H9 (cell line): ENCODE measurements at regions not wholly inside any gene's neighbourhood (a gene's known extent, or its start where the extent isn't known, plus 50 kb on each side); places are given as distances from the start of the nearest gene placed in this dataset.

ENCODE experiments used
- DNase-seq: peaks from one replicate; pipeline ENCODE4 v3.0.0-alpha.2; 2017
- H2AFZ ChIP-seq: one replicate; pipeline ENCODE4 v1.6.1; 2013; ENCODE audit warnings: mild to moderate bottlenecking, low read length, control low read depth, moderate library complexity
- H2AK5ac ChIP-seq: 2 replicates; pipeline ENCODE4 v1.6.1; 2013; ENCODE audit warnings: low read length, control low read depth, mixed read lengths; ENCODE audit not compliant: insufficient read length
- H2BK120ac ChIP-seq: one replicate; pipeline ENCODE4 v1.6.1; 2013; ENCODE audit warnings: low read depth, mild to moderate bottlenecking, low read length, control low read depth, inconsistent platforms; ENCODE audit not compliant: poor library complexity, severe bottlenecking
- H2BK12ac ChIP-seq: 2 replicates; pipeline ENCODE4 v1.6.1; 2013; ENCODE audit warnings: low read length, control low read depth, mixed read lengths, low read depth; ENCODE audit not compliant: insufficient read length
- H2BK15ac ChIP-seq: 2 replicates; pipeline ENCODE4 v1.6.1; 2013; ENCODE audit warnings: low read depth, low read length, control low read depth
- H2BK20ac ChIP-seq: one replicate; pipeline ENCODE4 v1.6.1; 2013; ENCODE audit warnings: low read depth, mild to moderate bottlenecking, low read length, control low read depth, inconsistent platforms; ENCODE audit not compliant: poor library complexity, severe bottlenecking
- H2BK5ac ChIP-seq: 2 replicates; pipeline ENCODE4 v1.6.1; 2013; ENCODE audit warnings: low read length, control low read depth, mixed read lengths; ENCODE audit not compliant: insufficient read length
- H3K14ac ChIP-seq: 2 replicates; pipeline ENCODE4 v1.6.1; 2013; ENCODE audit warnings: low read length, control low read depth; ENCODE audit not compliant: insufficient read depth
- H3K18ac ChIP-seq: 2 replicates; pipeline ENCODE4 v1.6.1; 2013; ENCODE audit warnings: low read depth, mild to moderate bottlenecking, mixed read lengths, low read length, control low read depth; ENCODE audit not compliant: insufficient read length
- H3K23ac ChIP-seq: 2 replicates; pipeline ENCODE4 v1.6.1; 2013; ENCODE audit warnings: low read length, control low read depth, mixed read lengths, low read depth; ENCODE audit not compliant: insufficient read length
- H3K23me2 ChIP-seq: 2 replicates; pipeline ENCODE4 v1.6.1; 2013; ENCODE audit warnings: low read depth, mild to moderate bottlenecking, mixed read lengths, low read length, control low read depth; ENCODE audit not compliant: insufficient read length, poor library complexity, severe bottlenecking
- H3K27ac ChIP-seq: 2 replicates; pipeline ENCODE4 v1.5.1; 2013; ENCODE audit warnings: low read length, control low read depth, mixed read lengths, low read depth; ENCODE audit not compliant: insufficient read length
- H3K27me3 ChIP-seq: 2 replicates; pipeline ENCODE4 v1.6.1; 2013; ENCODE audit warnings: low read length, control low read depth, inconsistent platforms; ENCODE audit not compliant: insufficient read depth
- H3K4ac ChIP-seq: 2 replicates; pipeline ENCODE4 v1.6.1; 2013; ENCODE audit warnings: low read depth, mild to moderate bottlenecking, control low read depth, inconsistent platforms, low read length, moderate library complexity
- H3K4me1 ChIP-seq: 2 replicates; pipeline ENCODE4 v1.6.1; 2013; ENCODE audit warnings: low read length, control low read depth, inconsistent platforms; ENCODE audit not compliant: insufficient read depth
- H3K4me2 ChIP-seq: 2 replicates; pipeline ENCODE4 v1.6.1; 2013; ENCODE audit warnings: low read length, control low read depth, mixed read lengths; ENCODE audit not compliant: insufficient read length, insufficient read depth
- H3K56ac ChIP-seq: 2 replicates; pipeline ENCODE4 v1.6.1; 2013; ENCODE audit warnings: low read depth, mild to moderate bottlenecking, mixed read lengths, low read length, control low read depth; ENCODE audit not compliant: insufficient read length
- H3K79me1 ChIP-seq: 2 replicates; pipeline ENCODE4 v1.6.1; 2013; ENCODE audit warnings: low read depth, mild to moderate bottlenecking, moderate library complexity, low read length, control low read depth, inconsistent platforms; ENCODE audit not compliant: insufficient read depth, poor library complexity, severe bottlenecking
- H3K79me2 ChIP-seq: 2 replicates; pipeline ENCODE4 v1.6.1; 2013; ENCODE audit warnings: low read length, control low read depth, inconsistent platforms; ENCODE audit not compliant: insufficient read depth
- H3K9ac ChIP-seq: 2 replicates; pipeline ENCODE4 v1.6.1; 2013; ENCODE audit warnings: low read length, control low read depth, mixed read lengths; ENCODE audit not compliant: insufficient read length; ENCODE audit errors: extremely low read depth
- H3K9me3 ChIP-seq: one replicate; pipeline ENCODE4 v1.6.1; 2013; ENCODE audit warnings: low read depth, low read length, inconsistent platforms; ENCODE audit not compliant: control insufficient read depth
- H3T11ph ChIP-seq: one replicate; pipeline ENCODE4 v1.6.1; 2013; ENCODE audit warnings: mild to moderate bottlenecking, low read length, control low read depth, inconsistent platforms
- H4K20me1 ChIP-seq: one replicate; pipeline ENCODE4 v1.6.1; 2013; ENCODE audit not compliant: control insufficient read depth, insufficient read length, insufficient read depth
- H4K5ac ChIP-seq: 2 replicates; pipeline ENCODE4 v1.6.1; 2013; ENCODE audit warnings: low read depth, mild to moderate bottlenecking, mixed read lengths, low read length, control low read depth; ENCODE audit not compliant: insufficient read length
- H4K8ac ChIP-seq: replicated peaks from 2 replicates; pipeline ENCODE4 v1.6.1; 2013; ENCODE audit warnings: low read length, control low read depth, mixed read lengths, low read depth; ENCODE audit not compliant: insufficient read length
- H4K91ac ChIP-seq: 2 replicates; pipeline ENCODE4 v1.6.1; 2013; ENCODE audit warnings: low read depth, mild to moderate bottlenecking, moderate library complexity, mixed read lengths, low read length, control low read depth; ENCODE audit not compliant: insufficient read length
- H3K27ac Mint-ChIP-seq, 3 experiments: 2 replicates in 2 of 3; 3 replicates in 1 of 3; pipeline ENCODE4 v1.8.0; 2020 to 2021; ENCODE audit warnings: mixed read lengths in 3 of 3, mild to moderate bottlenecking in 1 of 3, moderate library complexity in 1 of 3
- H3K27me3 Mint-ChIP-seq: 2 replicates; pipeline ENCODE4 v1.8.0; 2021; ENCODE audit warnings: low read depth, mild to moderate bottlenecking, moderate library complexity, mixed read lengths
- H3K36me3 Mint-ChIP-seq, 3 experiments: 2 replicates in 2 of 3; 3 replicates in 1 of 3; pipeline ENCODE4 v1.8.0; 2020 to 2021; ENCODE audit warnings: low read depth in 3 of 3, mixed read lengths in 3 of 3; ENCODE audit not compliant: insufficient read depth in 1 of 3
- H3K4me1 Mint-ChIP-seq, 2 experiments: 2 replicates each; pipeline ENCODE4 v1.8.0; 2020; ENCODE audit warnings: mixed read lengths in 2 of 2
- H3K4me3 Mint-ChIP-seq, 2 experiments: 2 replicates in 1 of 2; 3 replicates in 1 of 2; pipeline ENCODE4 v1.8.0; 2020 to 2021; ENCODE audit warnings: mild to moderate bottlenecking in 2 of 2, mixed read lengths in 2 of 2, moderate library complexity in 1 of 2
- H3K9me3 Mint-ChIP-seq, 2 experiments: 2 replicates in 1 of 2; 3 replicates in 1 of 2; pipeline ENCODE4 v1.8.0; 2020; ENCODE audit warnings: mild to moderate bottlenecking in 2 of 2, mixed read lengths in 2 of 2, moderate library complexity in 1 of 2
- CTCF ChIP-seq: fragments of 200-600 bp; sonication (generic); conservative IDR thresholded peaks from 3 replicates; pipeline ENCODE4 v1.8.0; 2021; ENCODE audit warnings: antibody characterized with exemption, mild to moderate bottlenecking
- WGBS: extraction: QIAGEN DNeasy Blood & Tissue Kit; methylation state at CpG from one replicate; pipeline ENCODE4 v1.1.7; 2013; ENCODE audit warnings: missing lambda C conversion rate, low lambda C conversion rate, mixed read lengths; ENCODE audit not compliant: insufficient read length; ENCODE audit errors: extremely low coverage; 5-methylcytosine and 5-hydroxymethylcytosine counted together

DNA sequence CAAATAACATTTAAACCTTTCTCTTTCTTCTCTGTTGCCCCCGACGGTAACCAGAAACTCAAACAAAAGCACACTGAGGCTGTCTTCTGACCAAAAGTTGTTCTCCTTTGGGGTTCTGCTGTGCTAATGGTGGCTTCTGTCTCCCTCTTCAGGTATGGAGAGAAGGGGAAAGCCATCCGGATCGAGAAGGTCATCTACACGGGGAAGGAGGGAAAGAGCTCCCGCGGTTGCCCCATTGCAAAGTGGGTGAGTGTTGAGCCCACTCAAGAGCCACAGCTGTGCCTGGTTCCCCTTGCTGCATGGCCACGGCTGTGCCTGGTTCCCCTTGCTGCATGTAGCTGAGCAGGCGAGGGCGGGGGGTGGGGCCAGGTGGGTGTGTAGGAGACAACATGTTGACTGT, 67.4 kb downstream of the BOLA3 start:
- Histone ChIP-seq H3K79me1 (no peaks in the 10 kb centered on the region), H4K8ac (no peak overlapping the region), H3T11ph (no peak overlapping the region), H2BK12ac (no peak overlapping the region), H2BK15ac (no peak overlapping the region), H4K91ac (no peak overlapping the region), H2BK120ac (no peak overlapping the region), H2AK5ac (no peak overlapping the region), H3K4me2 (no peak overlapping the region), H4K20me1 (no peaks in the 10 kb centered on the region), H3K4me1 (no peaks in the 10 kb centered on the region), H3K79me2 (no peaks in the 10 kb centered on the region), H2BK20ac (no peak overlapping the region), H3K18ac (no peak overlapping the region), H3K56ac (no peak overlapping the region), H2BK5ac (no peak overlapping the region), H3K27ac (no peak overlapping the region), H3K4ac (no peak overlapping the region), H3K23ac (no peak overlapping the region), H3K23me2 (no peaks in the 10 kb centered on the region), H3K9ac (no peak overlapping the region), H4K5ac (no peak overlapping the region), H3K27me3 (no peaks in the 10 kb centered on the region), H3K9me3 (no peaks in the 10 kb centered on the region), H3K14ac (no peak overlapping the region), H2AFZ (no peak overlapping the region)
- no peak for DNase-seq
- peaks cover 7 to 37% (median 31%) of the 10 kb centered on the region in 3 experiments for H3K36me3 Mint-ChIP-seq
- no CpG with 5 or more reads among the region's 10 CpGs for WGBS
- no peaks in the 10 kb centered on the region for H3K9me3 Mint-ChIP-seq
- H3K27me3 Mint-ChIP-seq = no peaks in the 10 kb centered on the region; the same call in 1 of the 2 replicates
- peak overlapping the region in 1 of 3 experiments; percentile 33; a peak in 1 of 7 replicates for H3K27ac Mint-ChIP-seq
- H3K4me1 Mint-ChIP-seq = peaks cover 0 to 3% of the 10 kb centered on the region in 2 experiments; a peak in 2 of 4 replicates
- no peak overlapping the region for H3K4me3 Mint-ChIP-seq
- TF ChIP-seq CTCF = peak; percentile 44; the same call in 2 of the 3 replicates
